ENCODE measurements at regions not wholly inside any gene's neighbourhood (a gene's known extent, or its start where the extent isn't known, plus 50 kb on each side); places are given as distances from the start of the nearest gene placed in this dataset.

- no peak for DNase-seq (ENCODE audit: low read depth)
Measured at GRCh38 chr1:112219267-112219666, 176.7 kb upstream of the CTTNBP2NL start.

DNA sequence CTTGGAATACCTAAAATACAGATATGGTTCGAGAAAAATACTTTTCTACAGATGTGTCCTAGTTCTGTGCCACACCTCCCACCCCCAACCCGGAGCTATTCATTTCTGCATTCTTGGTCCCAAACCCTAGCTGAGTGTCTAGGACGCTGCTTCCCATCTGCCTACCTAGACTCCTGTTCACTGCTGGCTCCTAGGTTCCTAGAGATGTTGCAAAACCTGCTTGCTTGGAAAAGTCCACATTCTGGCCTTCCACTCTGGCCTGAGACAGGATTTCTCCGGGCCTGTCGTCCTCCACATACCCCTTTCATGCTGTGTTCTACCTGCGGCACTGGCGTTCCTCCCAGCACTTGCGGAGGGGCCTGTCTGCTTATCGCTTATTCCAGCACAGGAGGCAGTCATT lies 165.8 kb upstream of the CTTNBP2NL start:
- DNase-seq (ENCODE audit: low read depth), result no peak

DNA sequence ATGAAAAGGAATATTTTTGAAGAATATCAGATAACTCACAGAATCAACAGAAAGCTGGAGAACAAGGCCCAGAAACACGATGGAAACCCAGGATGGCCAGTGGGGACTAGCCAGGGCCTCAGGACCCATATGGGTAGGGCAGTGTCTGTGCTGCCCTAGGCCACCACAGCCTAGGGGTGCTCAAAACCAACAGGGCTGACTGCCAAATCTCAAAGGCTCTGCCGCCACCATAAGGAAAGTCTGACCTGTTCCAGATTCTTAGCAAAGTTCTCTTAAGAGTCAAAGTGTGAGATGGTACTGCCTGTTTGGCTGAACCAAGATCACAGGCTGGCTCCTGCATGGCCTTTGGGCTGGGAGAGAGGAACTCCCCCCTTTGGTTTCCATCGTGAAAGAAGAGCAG lies 164.7 kb upstream of the CTTNBP2NL start:
- DNase-seq (ENCODE audit: low read depth), result no peak

GRCh38 chr1:112232848-112233247 lies 163.2 kb upstream of the CTTNBP2NL start:
- DNase-seq (ENCODE audit: low read depth), result no peak

- DNase-seq (ENCODE audit: low read depth), result no peak
Measured at GRCh38 chr1:112234710-112235109, 161.3 kb upstream of the CTTNBP2NL start.

- no peak for DNase-seq (ENCODE audit: low read depth)
Measured at GRCh38 chr1:112237983-112238545, 157.9 kb upstream of the CTTNBP2NL start.

GRCh38 chr1:112239683-112240330 lies 156.2 kb upstream of the CTTNBP2NL start:
- DNase-seq (ENCODE audit: low read depth), result no peak

- DNase-seq (ENCODE audit: low read depth), result no peak
Measured at GRCh38 chr1:112242470-112242869, 153.5 kb upstream of the CTTNBP2NL start.

DNA sequence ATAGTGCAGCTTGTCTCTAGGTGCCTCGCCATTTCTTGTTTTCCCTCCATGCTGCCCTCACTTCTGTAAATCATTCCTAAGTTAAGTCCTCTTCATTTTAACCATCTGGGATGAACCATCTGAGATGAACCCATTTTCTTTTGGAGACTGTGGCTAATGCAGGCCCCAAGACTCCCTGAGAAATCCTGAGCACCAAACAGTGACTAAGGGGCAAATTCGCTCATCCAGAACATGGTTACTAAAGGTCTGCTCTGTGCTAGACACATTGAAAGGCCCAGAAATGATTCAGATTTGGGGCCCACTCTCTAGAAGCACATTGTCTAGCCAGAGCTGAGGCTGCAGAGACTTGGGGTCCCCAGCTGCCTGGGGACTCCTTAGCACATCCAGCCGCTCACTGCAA lies 151.9 kb upstream of the CTTNBP2NL start:
- no peak for DNase-seq (ENCODE audit: low read depth)

- DNase-seq (ENCODE audit: low read depth), result no peak
Measured at GRCh38 chr1:112245114-112245513, 150.9 kb upstream of the CTTNBP2NL start.

GRCh38 chr1:112247036-112247597 lies 148.9 kb upstream of the CTTNBP2NL start:
- no peak for DNase-seq (ENCODE audit: low read depth)

DNA sequence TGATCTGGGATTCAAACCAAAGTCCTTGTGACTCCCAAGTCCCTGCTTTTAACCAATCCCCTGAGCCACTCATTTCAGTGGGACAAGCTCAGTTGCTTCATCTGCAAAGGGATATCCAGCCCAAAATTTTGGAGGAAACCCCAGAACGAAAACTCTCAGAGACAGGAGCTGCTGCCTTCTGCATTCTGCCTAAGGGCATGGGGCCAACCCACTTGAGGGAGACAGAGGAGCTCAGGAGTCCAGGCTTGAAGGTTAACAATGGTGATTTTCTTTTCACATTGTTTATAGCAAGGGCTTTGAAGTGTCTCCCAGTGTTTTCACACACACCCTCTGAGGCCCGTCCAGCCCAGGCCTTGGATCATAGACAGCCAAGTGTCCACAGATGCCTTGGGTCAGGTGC lies 148.1 kb upstream of the CTTNBP2NL start:
- no peak for DNase-seq (ENCODE audit: low read depth)

GRCh38 chr1:112250892-112251291 lies 145.1 kb upstream of the CTTNBP2NL start:
- DNase-seq (ENCODE audit: low read depth), result no peak

DNA sequence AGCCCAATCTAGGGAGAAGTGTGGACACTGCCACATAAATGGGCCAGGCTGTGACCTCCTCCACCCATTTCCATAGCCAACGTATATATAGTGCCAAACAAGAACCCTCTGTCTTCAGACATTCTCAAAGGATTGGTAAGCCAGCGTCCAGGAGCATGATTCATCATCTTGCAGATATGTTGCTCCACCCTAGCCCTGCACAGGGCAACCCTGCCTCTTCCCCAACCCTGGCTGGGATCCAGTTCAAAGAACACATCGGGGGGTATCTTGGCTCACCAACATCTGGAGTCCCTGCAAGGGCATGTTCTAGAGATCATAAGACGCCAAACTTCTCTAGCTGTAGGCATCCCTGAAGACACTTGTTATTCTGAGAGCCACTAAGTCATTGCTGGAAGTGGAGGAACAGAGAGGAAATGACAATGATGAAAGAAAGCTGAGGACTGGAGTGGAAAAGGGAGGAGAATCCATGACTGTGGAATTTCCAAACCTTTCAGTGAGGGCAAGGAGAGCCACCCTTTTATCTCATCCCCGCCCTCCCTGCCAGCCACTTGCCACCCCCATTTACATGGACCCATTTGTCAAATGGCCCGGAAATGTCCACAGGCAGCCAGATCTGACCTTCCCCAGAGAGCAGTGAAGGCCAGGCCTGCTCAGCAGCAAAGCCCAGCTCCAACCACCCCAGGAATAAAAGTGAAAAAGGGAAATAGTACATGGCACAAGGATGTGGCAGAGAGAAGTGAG lies 144.1 kb upstream of the CTTNBP2NL start:
- DNase-seq (ENCODE audit: low read depth), result no peak

DNA sequence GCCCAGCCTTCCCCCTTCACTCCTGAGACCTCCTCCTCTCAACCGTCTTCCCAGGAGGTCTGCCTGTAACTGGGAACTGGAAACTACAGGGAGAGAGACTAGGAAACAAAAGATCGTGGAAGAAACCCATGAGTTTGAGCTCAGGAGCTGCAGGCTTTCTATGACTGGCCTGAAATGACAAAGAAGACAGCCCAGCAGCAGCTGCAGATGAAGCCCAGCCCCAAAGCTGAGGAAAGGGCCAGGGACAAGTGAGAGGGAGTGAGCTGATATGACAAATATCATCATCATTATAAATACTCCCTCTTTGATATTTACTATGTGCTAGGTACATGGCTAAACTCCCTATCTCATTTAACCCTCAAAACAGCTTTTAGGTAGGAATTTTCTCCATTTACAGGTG lies 142.6 kb upstream of the CTTNBP2NL start:
- no peak for DNase-seq (ENCODE audit: low read depth)

GRCh38 chr1:112255080-112255479 lies 140.9 kb upstream of the CTTNBP2NL start:
- DNase-seq (ENCODE audit: low read depth), result no peak

- DNase-seq (ENCODE audit: low read depth), result no peak
Measured at GRCh38 chr1:112256411-112256810, 139.6 kb upstream of the CTTNBP2NL start.

GRCh38 chr1:112257043-112257835 lies 138.8 kb upstream of the CTTNBP2NL start:
- no peak for DNase-seq (ENCODE audit: low read depth)

GRCh38 chr1:112260699-112261098 lies 135.3 kb upstream of the CTTNBP2NL start:
- no peak for DNase-seq (ENCODE audit: low read depth)

- DNase-seq (ENCODE audit: low read depth), result no peak
Measured at GRCh38 chr1:112262316-112262715, 133.7 kb upstream of the CTTNBP2NL start.

DNA sequence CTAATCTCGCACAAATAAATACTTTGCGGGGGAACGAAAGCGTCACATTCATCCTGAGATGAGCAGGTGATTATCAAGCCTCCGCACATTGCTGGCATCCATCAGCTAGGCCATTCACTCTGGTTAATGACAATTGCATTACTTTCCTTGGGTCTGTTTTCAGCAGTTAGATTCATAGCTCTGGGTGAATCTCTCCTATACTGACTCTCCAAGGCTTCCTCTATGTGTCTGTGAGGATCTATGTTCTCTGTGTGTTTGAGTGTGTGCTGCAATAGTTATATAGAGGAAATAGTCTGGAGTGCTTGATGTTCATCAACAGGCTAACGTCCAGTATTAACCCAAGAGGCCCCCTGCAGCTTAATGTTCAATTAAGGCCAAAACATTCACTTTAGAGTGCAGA lies 133.0 kb upstream of the CTTNBP2NL start:
- no peak for DNase-seq (ENCODE audit: low read depth)

- peak; percentile 11 for DNase-seq (ENCODE audit: low read depth)
Measured at GRCh38 chr1:112263453-112263852, 132.6 kb upstream of the CTTNBP2NL start.
